GM12878 (cell line): ENCODE measurements at regions not wholly inside any gene's neighbourhood (a gene's known extent, or its start where the extent isn't known, plus 50 kb on each side); places are given as distances from the start of the nearest gene placed in this dataset.

Experiments
- BHLHE40 ChIP-seq, 2 experiments: fragments of 450-650 bp in 1 of 2; IDR thresholded peaks; 2 replicates each; pipeline ENCODE4 v1.6.1; 2011 to 2017; ENCODE audit warnings: low read depth in 2 of 2, borderline replicate concordance in 1 of 2, improper control_type of control experiment in 1 of 2, low read length in 1 of 2, mild to moderate bottlenecking in 1 of 2
- ETV6 ChIP-seq, 2 experiments: fragments of 450-650 bp in 1 of 2; IDR thresholded peaks in 1 of 2; conservative IDR thresholded peaks in 1 of 2; 2 replicates each; pipeline ENCODE4 v1.6.1; 2014; ENCODE audit warnings: antibody characterized with exemption in 1 of 2, borderline replicate concordance in 1 of 2, low read depth in 1 of 2, mild to moderate bottlenecking in 1 of 2, moderate library complexity in 1 of 2
- EZH2 ChIP-seq: IDR thresholded peaks from 2 replicates; pipeline ENCODE4 v1.6.1; 2012; ENCODE audit warnings: low read depth, mild to moderate bottlenecking, control low read depth, inconsistent platforms, low read length, borderline replicate concordance; ENCODE audit not compliant: control insufficient read depth
- FOS ChIP-seq: IDR thresholded peaks from 3 replicates; pipeline ENCODE4 v1.6.1; 2011; ENCODE audit warnings: borderline replicate concordance; ENCODE audit not compliant: insufficient read length; ENCODE audit errors: extremely low read depth
- HDAC6 ChIP-seq: fragments of 200-600 bp; sonication (generic); IDR thresholded peaks from one replicate; pipeline ENCODE4 v1.8.0; 2017; ENCODE audit warnings: antibody characterized with exemption; ENCODE audit not compliant: unreplicated experiment
- MXI1 ChIP-seq: fragments of 150-350 bp; IDR thresholded peaks from 2 replicates; pipeline ENCODE4 v1.6.1; 2011; ENCODE audit warnings: low read depth, mild to moderate bottlenecking, inconsistent platforms, low read length, improper control_type of control experiment
- POLR2A ChIP-seq: IDR thresholded peaks from 2 replicates; pipeline ENCODE4 v1.6.1; 2011; ENCODE audit warnings: low read depth, mild to moderate bottlenecking, low read length
- SUPT20H ChIP-seq: IDR thresholded peaks from 2 replicates; pipeline ENCODE4 v1.6.1; 2011; ENCODE audit warnings: low read depth, mild to moderate bottlenecking, low read length, moderate library complexity, borderline replicate concordance; ENCODE audit not compliant: control insufficient read depth
- TF ChIP-seq, protein P1 (sequence below), 3 experiments: IDR thresholded peaks in 2 of 3; conservative IDR thresholded peaks in 1 of 3; 2 replicates each; pipeline ENCODE4 v1.5.1; 2011; ENCODE audit warnings: low read depth in 3 of 3, low read length in 3 of 3, mild to moderate bottlenecking in 3 of 3, control low read depth in 2 of 3, moderate library complexity in 2 of 3, inconsistent platforms in 1 of 3, mixed read lengths in 1 of 3; ENCODE audit not compliant: control insufficient read depth in 2 of 3, insufficient read depth in 1 of 3; ENCODE audit errors: extremely low read depth in 1 of 3

DNA sequence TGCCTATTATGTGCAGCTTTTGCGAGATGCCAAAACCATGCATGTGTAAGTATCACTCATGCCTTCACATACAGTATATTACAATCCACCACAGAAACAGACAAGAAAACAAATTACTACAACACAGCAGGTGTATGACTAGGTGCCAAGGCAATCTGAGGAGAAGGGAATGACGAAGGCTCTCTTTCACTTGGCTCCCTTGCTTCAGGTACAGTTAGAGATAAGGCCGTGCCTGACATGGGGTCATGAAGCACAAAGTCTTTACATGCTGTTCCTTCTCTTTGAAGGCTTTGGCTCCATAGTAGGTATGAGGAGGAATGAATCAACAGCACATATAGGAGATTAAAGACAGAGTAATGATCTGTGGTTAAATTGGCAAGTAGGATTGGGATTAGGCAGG, 65.2 kb upstream of the FSHB start:
- TF ChIP-seq, protein P1, sequence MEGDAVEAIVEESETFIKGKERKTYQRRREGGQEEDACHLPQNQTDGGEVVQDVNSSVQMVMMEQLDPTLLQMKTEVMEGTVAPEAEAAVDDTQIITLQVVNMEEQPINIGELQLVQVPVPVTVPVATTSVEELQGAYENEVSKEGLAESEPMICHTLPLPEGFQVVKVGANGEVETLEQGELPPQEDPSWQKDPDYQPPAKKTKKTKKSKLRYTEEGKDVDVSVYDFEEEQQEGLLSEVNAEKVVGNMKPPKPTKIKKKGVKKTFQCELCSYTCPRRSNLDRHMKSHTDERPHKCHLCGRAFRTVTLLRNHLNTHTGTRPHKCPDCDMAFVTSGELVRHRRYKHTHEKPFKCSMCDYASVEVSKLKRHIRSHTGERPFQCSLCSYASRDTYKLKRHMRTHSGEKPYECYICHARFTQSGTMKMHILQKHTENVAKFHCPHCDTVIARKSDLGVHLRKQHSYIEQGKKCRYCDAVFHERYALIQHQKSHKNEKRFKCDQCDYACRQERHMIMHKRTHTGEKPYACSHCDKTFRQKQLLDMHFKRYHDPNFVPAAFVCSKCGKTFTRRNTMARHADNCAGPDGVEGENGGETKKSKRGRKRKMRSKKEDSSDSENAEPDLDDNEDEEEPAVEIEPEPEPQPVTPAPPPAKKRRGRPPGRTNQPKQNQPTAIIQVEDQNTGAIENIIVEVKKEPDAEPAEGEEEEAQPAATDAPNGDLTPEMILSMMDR (IDR thresholded peaks at IDR 0.05 in 2 of 3, conservative IDR thresholded peaks at IDR 0.05 in 1 of 3; ENCODE audit: control insufficient read depth in 2 of 3, extremely low read depth in 1 of 3, insufficient read depth in 1 of 3, low read depth in 3 of 3, low read length in 3 of 3): no peak
- no peak for TF ChIP-seq BHLHE40 (IDR thresholded peaks at IDR 0.05; ENCODE audit: borderline replicate concordance in 1 of 2, low read depth in 2 of 2, low read length in 1 of 2)
- no peak for TF ChIP-seq EZH2
- TF ChIP-seq FOS: no peak
- TF ChIP-seq ETV6 (conservative IDR thresholded peaks at IDR 0.05 in 1 of 2, IDR thresholded peaks at IDR 0.05 in 1 of 2; ENCODE audit: borderline replicate concordance in 1 of 2, low read depth in 1 of 2): no peak
- no peak for TF ChIP-seq HDAC6
- TF ChIP-seq SUPT20H: no peak
- TF ChIP-seq MXI1: no peak
- TF ChIP-seq POLR2A: no peak
